HepG2 (cell line): ENCODE measurements at regions not wholly inside any gene's neighbourhood (a gene's known extent, or its start where the extent isn't known, plus 50 kb on each side); places are given as distances from the start of the nearest gene placed in this dataset.

Experiments
- ATAC-seq: fragments of 200-7000 bp; cut with Tn5 transposase; 3 replicates; pipeline ENCODE4 v1.9.1; 2020; ENCODE audit warnings: mild to moderate bottlenecking, moderate library complexity
- BruUV-seq: library from RNA; stranded (reverse); fragments of 400-500 nt; replicated peaks from 2 replicates; lab custom pipeline; 2021; lab: Mats Ljungman, UMichigan
- CTCF ChIA-PET: fragments of 300-600 bp; formaldehyde crosslinking; extraction: SDS; loops from one replicate; lab custom pipeline; 2021; ENCODE audit warnings: low total read pairs, inconsistent platforms, low intra/inter-chr PET ratio; lab: Yijun Ruan, JAX
- POLR2A ChIA-PET: fragments of 350-600 bp; sonication (Branson Sonifier 250); formaldehyde crosslinking; loops from one replicate; lab custom pipeline; 2020; ENCODE audit warnings: antibody characterized with exemption, inconsistent platforms; lab: Yijun Ruan, JAX
- DNase-seq: peaks from one replicate; pipeline ENCODE4 v3.0.0-alpha.2; 2015; ENCODE audit warnings: low spot score
- FAIRE-seq: peaks from 3 replicates; lab custom pipeline; 2011; peaks lifted over from hg19 to GRCh38; lab: Jason Lieb, UNC
- H2AFZ ChIP-seq: one replicate; pipeline ENCODE4 v1.6.1; 2011; ENCODE audit warnings: low read length, inconsistent platforms
- H3K27ac ChIP-seq: fragments of 300-600 bp; 3 replicates; pipeline ENCODE4 v1.8.0; 2011; ENCODE audit warnings: mixed run types, mild to moderate bottlenecking, mixed read lengths, low read length, inconsistent platforms; ENCODE audit not compliant: insufficient read depth; ENCODE audit errors: extremely low read length
- H3K27me3 ChIP-seq, 2 experiments: fragments of 200-600 bp in 1 of 2; 2 replicates in 1 of 2; 3 replicates in 1 of 2; pipeline versions ENCODE4 v1.6.0 to v1.8.0; 2011; ENCODE audit warnings: low read length in 2 of 2, mild to moderate bottlenecking in 2 of 2, moderate library complexity in 2 of 2, inconsistent platforms in 1 of 2; ENCODE audit not compliant: insufficient read depth in 2 of 2, control insufficient read depth in 1 of 2
- H3K36me3 ChIP-seq, 2 experiments: fragments of 200-600 bp in 1 of 2; replicated peaks in 1 of 2; 2 replicates in 1 of 2; 3 replicates in 1 of 2; pipeline versions ENCODE4 v1.5.1 to v1.8.0; 2011; ENCODE audit warnings: low read length in 2 of 2, inconsistent platforms in 1 of 2; ENCODE audit not compliant: insufficient read depth in 2 of 2, control insufficient read depth in 1 of 2
- H3K4me1 ChIP-seq: 2 replicates; pipeline ENCODE4 v1.5.1; 2012; ENCODE audit warnings: low read length, inconsistent platforms; ENCODE audit not compliant: insufficient read depth
- H3K4me2 ChIP-seq: 2 replicates; pipeline ENCODE4 v1.6.0; 2011; ENCODE audit warnings: low read depth, low read length, inconsistent platforms
- H3K4me3 ChIP-seq, 3 experiments: fragments of 200-600 bp in 1 of 3; sonication (generic), shearing (Covaris generic) in 1 of 3; replicated peaks in 1 of 3; 2 replicates each; pipeline ENCODE4 v1.5.1; 2011 to 2016; ENCODE audit warnings: low read length in 3 of 3, inconsistent platforms in 2 of 3, low read depth in 2 of 3, mild to moderate bottlenecking in 2 of 3, control low read depth in 1 of 3, mixed read lengths in 1 of 3; ENCODE audit not compliant: insufficient read depth in 1 of 3
- H3K79me2 ChIP-seq: one replicate; pipeline ENCODE4 v1.6.1; 2011; ENCODE audit warnings: low read length, inconsistent platforms; ENCODE audit not compliant: insufficient read depth
- H3K9ac ChIP-seq: 2 replicates; pipeline ENCODE4 v1.6.0; 2011; ENCODE audit warnings: mild to moderate bottlenecking, low read depth, low read length, inconsistent platforms; ENCODE audit not compliant: insufficient read depth
- H3K9me3 ChIP-seq: 2 replicates; pipeline ENCODE4 v1.5.1; 2012; ENCODE audit warnings: mild to moderate bottlenecking, low read length
- H4K20me1 ChIP-seq: 2 replicates; pipeline ENCODE4 v1.6.0; 2011; ENCODE audit warnings: inconsistent platforms, mild to moderate bottlenecking, low read length, moderate library complexity; ENCODE audit not compliant: insufficient read depth
- ZBTB44 ChIP-seq: sonication (generic); formaldehyde crosslinking; IDR thresholded peaks from 2 replicates; pipeline ENCODE4 v1.4.0; 2020; ENCODE audit warnings: missing genetic modification reagents
- ZNF10 ChIP-seq: sonication (generic); formaldehyde crosslinking; IDR thresholded peaks from 2 replicates; pipeline ENCODE4 v1.4.0; 2020; ENCODE audit warnings: mild to moderate bottlenecking, low read depth, missing genetic modification reagents, borderline replicate concordance
- WGBS: methylation state at CpG from one replicate; pipeline ENCODE4 v1.1.6; 2017; ENCODE audit warnings: low lambda C conversion rate; 5-methylcytosine and 5-hydroxymethylcytosine counted together
- in situ Hi-C: cut with HindIII; loops from 2 replicates; pipeline ENCODE4 v1.10.0; 2017; ENCODE audit warnings: low pct_unique_long_range_greater_than_20kb; ENCODE audit not compliant: extremely low pct_ligation_motif_present
- intact Hi-C: fragments of 100-400 bp; cut with micrococcal nuclease; formaldehyde crosslinking; loops from one replicate; pipeline ENCODE4 v1.10.0; 2022; ENCODE audit not compliant: unreplicated experiment
- TF ChIP-seq, protein P1 (sequence below): IDR thresholded peaks from 2 replicates; pipeline ENCODE4 v1.6.1; 2016; ENCODE audit warnings: missing genetic modification reagents, missing compliant biosample characterization

- POLR2A ChIA-PET, result no interaction called here
- Histone ChIP-seq H2AFZ (no peak overlapping the region), H3K4me1 (no peaks in the 10 kb centered on the region), H3K4me3 (no peak overlapping the region), H3K36me3 (no peaks in the 10 kb centered on the region), H3K79me2 (no peaks in the 10 kb centered on the region), H3K27me3 (peaks cover 0 to 6% of the 10 kb centered on the region in 2 experiments; a peak in 2 of 5 replicates), H4K20me1 (no peaks in the 10 kb centered on the region), H3K9me3 (no peaks in the 10 kb centered on the region), H3K4me2 (no peak overlapping the region), H3K27ac (no peak overlapping the region), H3K9ac (no peak overlapping the region)
- intact Hi-C loops (no loop called here), in situ Hi-C loops (no loop called here)
- WGBS, result 0% methylated on average over 1 of the region's 1 CpG
- CTCF ChIA-PET, result no interaction called here
- ATAC-seq (no peak), FAIRE-seq (no peak), DNase-seq (no peak)
- TF ChIP-seq, protein P1, sequence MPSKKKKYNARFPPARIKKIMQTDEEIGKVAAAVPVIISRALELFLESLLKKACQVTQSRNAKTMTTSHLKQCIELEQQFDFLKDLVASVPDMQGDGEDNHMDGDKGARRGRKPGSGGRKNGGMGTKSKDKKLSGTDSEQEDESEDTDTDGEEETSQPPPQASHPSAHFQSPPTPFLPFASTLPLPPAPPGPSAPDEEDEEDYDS (CRISPR knock-in tag), result no peak
- no peak for TF ChIP-seq ZBTB44 (CRISPR knock-in tag)
- no TSS peak for BruUV-seq
Measured at GRCh38 chr17:63316100-63316499, 130.0 kb downstream of the CYB561 start.

DNA sequence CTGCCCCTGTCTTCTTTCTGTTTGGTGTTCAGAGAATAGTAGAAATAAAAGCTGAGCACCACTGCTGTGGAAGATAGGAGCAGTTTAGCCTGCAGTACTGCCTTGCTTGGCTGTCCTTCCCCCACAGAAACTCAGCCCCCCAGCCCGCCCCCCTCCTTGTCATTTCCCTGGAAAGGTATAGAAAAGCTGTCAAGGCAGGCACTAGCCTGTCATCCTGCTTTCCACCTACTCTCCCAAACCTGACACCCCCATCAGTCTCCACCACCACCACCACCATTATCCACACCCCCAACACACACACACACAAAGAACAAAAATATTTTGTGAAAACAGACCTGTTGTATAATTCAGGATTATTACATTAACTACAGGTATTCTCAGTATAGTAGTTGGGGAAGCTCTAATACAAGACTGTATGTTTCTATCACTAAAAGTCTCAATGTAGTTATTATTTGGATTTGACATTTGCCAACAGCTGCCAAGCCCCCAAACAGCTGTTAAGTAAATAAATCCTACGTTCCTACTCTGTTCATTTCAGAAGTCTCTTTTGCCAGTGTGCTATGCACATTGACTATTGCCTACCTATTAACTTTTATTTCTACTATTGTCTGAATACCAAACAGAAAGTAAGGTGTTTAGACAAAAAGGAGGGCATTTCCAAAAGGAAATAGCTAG lies 128.8 kb downstream of the CYB561 start:
- 2% methylated on average over 2 of the region's 2 CpGs for WGBS
- Histone ChIP-seq H3K27ac (no peak overlapping the region), H3K27me3 (peaks cover 0 to 6% of the 10 kb centered on the region in 2 experiments; a peak in 2 of 5 replicates), H2AFZ (no peak overlapping the region), H3K9me3 (no peaks in the 10 kb centered on the region), H4K20me1 (no peaks in the 10 kb centered on the region), H3K36me3 (no peaks in the 10 kb centered on the region), H3K4me1 (no peaks in the 10 kb centered on the region), H3K9ac (no peak overlapping the region), H3K79me2 (no peaks in the 10 kb centered on the region), H3K4me3 (no peak overlapping the region), H3K4me2 (no peak overlapping the region)
- POLR2A ChIA-PET, result no interaction called here
- ATAC-seq (no peak), FAIRE-seq (no peak), DNase-seq (no peak)
- intact Hi-C loops, result no loop called here
- TF ChIP-seq ZNF10 (CRISPR knock-in tag), result no peak
- in situ Hi-C loops, result no loop called here
- CTCF ChIA-PET, result no interaction called here
- BruUV-seq, result no TSS peak
